SU-DHL-6 (cell line): ENCODE measurements at regions not wholly inside any gene's neighbourhood (a gene's known extent, or its start where the extent isn't known, plus 50 kb on each side); places are given as distances from the start of the nearest gene placed in this dataset.
"Not testable (repeated sequence)": the region's sequence is repeated elsewhere in the genome, so short reads cannot be mapped to it uniquely, and the experiment has no call there.

Source experiments
- H2AFZ ChIP-seq: fragments of 200-600 bp; sonication (generic); 2 replicates; pipeline ENCODE4 v1.6.1; 2014; ENCODE audit warnings: low read depth, mild to moderate bottlenecking, moderate library complexity, mixed read lengths, antibody characterized with exemption, low read length; ENCODE audit not compliant: severe bottlenecking
- H3F3A ChIP-seq: fragments of 200-600 bp; shearing (Covaris generic); 2 replicates; pipeline ENCODE4 v1.6.0; 2016; ENCODE audit warnings: antibody characterized with exemption, mild to moderate bottlenecking; ENCODE audit not compliant: insufficient read depth
- H3K27ac ChIP-seq: fragments of 200-600 bp; sonication (generic); 2 replicates; pipeline ENCODE4 v1.5.1; 2016; ENCODE audit warnings: low read depth, mild to moderate bottlenecking, low read length, moderate library complexity, mixed read lengths
- H3K27me3 ChIP-seq: fragments of 200-600 bp; sonication (generic), shearing (Covaris generic); 2 replicates; pipeline ENCODE4 v1.6.0; 2014; ENCODE audit warnings: mild to moderate bottlenecking, low read length
- H3K36me3 ChIP-seq: fragments of 200-600 bp; sonication (generic); 2 replicates; pipeline ENCODE4 v1.6.1; 2014; ENCODE audit warnings: mild to moderate bottlenecking, low read length, mixed read lengths
- H3K4me2 ChIP-seq: fragments of 300-600, 200-600 bp; shearing (Covaris generic), sonication (generic); 2 replicates; pipeline ENCODE4 v1.6.0; 2014; ENCODE audit warnings: low read length, low read depth, mild to moderate bottlenecking; ENCODE audit not compliant: poor library complexity, severe bottlenecking
- H3K4me3 ChIP-seq: fragments of 200-600 bp; sonication (generic); 2 replicates; pipeline ENCODE4 v1.5.1; 2014; ENCODE audit warnings: antibody characterized with exemption, low read length, mild to moderate bottlenecking, mixed read lengths; ENCODE audit not compliant: insufficient read depth, poor library complexity, severe bottlenecking
- H3K79me2 ChIP-seq: fragments of 200-600 bp; sonication (generic); 2 replicates; pipeline ENCODE4 v1.6.1; 2014; ENCODE audit warnings: mild to moderate bottlenecking, low read length, moderate library complexity; ENCODE audit not compliant: insufficient read depth
- H3K9ac ChIP-seq: fragments of 200-600 bp; sonication (generic); 2 replicates; pipeline ENCODE4 v1.7.0; 2014; ENCODE audit warnings: mild to moderate bottlenecking, low read length
- H3K9me2 ChIP-seq: fragments of 200-600 bp; sonication (generic); replicated peaks from 2 replicates; pipeline ENCODE4 v1.6.1; 2014; ENCODE audit warnings: low read length; ENCODE audit not compliant: insufficient read depth
- H3K9me3 ChIP-seq: fragments of 200-600 bp; sonication (generic); 2 replicates; pipeline ENCODE4 v1.6.1; 2014; ENCODE audit warnings: low read length, mixed read lengths; ENCODE audit not compliant: insufficient read depth
- H4K20me1 ChIP-seq: fragments of 200-600 bp; sonication (generic); 2 replicates; pipeline ENCODE4 v1.6.1; 2014; ENCODE audit warnings: low read depth, mild to moderate bottlenecking, antibody characterized with exemption, low read length, moderate library complexity, mixed read lengths
- EZH2phosphoT487 ChIP-seq: fragments of 200-600 bp; sonication (generic), shearing (Covaris generic); conservative IDR thresholded peaks from 2 replicates; pipeline ENCODE4 v1.6.1; 2018; ENCODE audit warnings: mild to moderate bottlenecking, antibody characterized with exemption, low read length, moderate library complexity, mixed read lengths
- TF ChIP-seq, protein P1 (sequence below): fragments of 200-600 bp; sonication (generic); IDR thresholded peaks from one replicate; pipeline ENCODE4 v1.5.1; 2017; ENCODE audit warnings: antibody characterized with exemption, mild to moderate bottlenecking, low read length, moderate library complexity; ENCODE audit not compliant: insufficient read depth, poor library complexity, severe bottlenecking

DNA sequence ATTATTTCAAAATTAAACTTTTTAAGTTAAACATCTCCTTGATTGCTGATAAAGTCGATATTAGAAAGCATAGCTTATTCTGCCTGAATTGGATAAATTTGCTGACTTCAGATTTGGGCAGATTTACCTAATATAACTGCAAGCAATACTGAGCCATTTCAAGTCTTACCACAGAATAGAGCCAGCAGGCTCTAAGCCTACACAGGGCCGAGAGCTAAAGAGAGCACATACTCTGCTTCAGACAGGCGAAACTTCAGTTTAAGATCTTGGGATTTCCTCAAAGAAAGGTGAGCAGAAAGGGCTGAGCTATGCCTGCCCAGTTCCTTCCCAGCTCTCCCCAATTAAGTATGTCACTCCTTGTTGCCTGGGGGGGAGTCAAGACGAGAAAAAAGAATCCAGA, 240.6 kb upstream of the NOCT start:
- H3K4me2 ChIP-seq: no peak overlapping the region
- no peaks in the 10 kb centered on the region for H3K27me3 ChIP-seq
- no peaks in the 10 kb centered on the region for H4K20me1 ChIP-seq
- H2AFZ ChIP-seq: no peak overlapping the region
- no peaks in the 10 kb centered on the region for H3K9me3 ChIP-seq
- no peaks in the 10 kb centered on the region for H3K9me2 ChIP-seq
- H3K27ac ChIP-seq: no peak overlapping the region
- TF ChIP-seq, protein P1, sequence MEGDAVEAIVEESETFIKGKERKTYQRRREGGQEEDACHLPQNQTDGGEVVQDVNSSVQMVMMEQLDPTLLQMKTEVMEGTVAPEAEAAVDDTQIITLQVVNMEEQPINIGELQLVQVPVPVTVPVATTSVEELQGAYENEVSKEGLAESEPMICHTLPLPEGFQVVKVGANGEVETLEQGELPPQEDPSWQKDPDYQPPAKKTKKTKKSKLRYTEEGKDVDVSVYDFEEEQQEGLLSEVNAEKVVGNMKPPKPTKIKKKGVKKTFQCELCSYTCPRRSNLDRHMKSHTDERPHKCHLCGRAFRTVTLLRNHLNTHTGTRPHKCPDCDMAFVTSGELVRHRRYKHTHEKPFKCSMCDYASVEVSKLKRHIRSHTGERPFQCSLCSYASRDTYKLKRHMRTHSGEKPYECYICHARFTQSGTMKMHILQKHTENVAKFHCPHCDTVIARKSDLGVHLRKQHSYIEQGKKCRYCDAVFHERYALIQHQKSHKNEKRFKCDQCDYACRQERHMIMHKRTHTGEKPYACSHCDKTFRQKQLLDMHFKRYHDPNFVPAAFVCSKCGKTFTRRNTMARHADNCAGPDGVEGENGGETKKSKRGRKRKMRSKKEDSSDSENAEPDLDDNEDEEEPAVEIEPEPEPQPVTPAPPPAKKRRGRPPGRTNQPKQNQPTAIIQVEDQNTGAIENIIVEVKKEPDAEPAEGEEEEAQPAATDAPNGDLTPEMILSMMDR: no peak
- no peak for TF ChIP-seq EZH2phosphoT487
- H3F3A ChIP-seq: no peaks in the 10 kb centered on the region
- no peaks in the 10 kb centered on the region for H3K36me3 ChIP-seq
- no peaks in the 10 kb centered on the region for H3K79me2 ChIP-seq
- no peak overlapping the region for H3K9ac ChIP-seq
- no peak overlapping the region for H3K4me3 ChIP-seq

DNA sequence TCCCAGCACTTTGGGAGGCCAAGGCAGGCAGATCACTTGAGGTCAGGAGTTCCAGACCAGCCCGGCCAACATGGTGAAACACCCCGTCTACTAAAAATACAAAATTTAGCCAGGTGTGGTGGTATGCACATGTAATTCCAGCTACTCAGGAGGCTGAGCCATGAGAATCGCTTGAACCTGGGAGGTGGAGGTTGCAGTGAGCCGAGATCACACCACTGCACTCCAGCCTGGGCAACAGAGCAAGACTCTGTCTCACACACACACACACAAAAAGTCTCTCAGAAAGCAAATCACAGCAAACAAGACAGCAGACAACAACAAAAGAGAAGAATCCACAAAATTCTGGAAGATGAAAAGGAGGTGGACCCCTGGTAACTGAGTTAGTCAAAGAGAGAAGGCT, 241.5 kb upstream of the NOCT start:
- H3K9ac ChIP-seq, H3F3A ChIP-seq, H3K79me2 ChIP-seq, H3K36me3 ChIP-seq, H3K27me3 ChIP-seq, H3K9me3 ChIP-seq, H3K4me3 ChIP-seq, H2AFZ ChIP-seq, H3K4me2 ChIP-seq, H4K20me1 ChIP-seq, H3K27ac ChIP-seq, H3K9me2 ChIP-seq: not testable (repeated sequence)

DNA sequence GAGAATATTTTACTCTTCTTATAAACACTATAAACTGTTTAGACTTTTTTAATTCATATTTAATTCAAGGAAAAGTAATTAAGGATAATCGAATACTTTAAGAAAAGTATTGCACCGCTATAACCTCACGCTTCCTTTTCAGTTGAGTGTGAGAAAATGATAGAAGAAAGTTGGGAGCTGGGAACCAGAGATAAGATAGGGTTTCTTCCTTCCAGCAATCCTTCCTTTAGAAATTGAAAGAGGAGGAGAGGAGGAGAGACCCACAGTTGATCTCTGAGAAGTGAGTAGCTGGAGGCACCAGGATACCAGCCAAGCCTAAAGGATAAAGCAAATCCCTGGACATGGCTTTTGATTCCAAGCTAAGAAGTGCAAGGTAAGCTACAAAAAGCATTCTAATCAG, 242.3 kb upstream of the NOCT start:
- Histone ChIP-seq H3K9me3 (no peaks in the 10 kb centered on the region), H3K36me3 (no peaks in the 10 kb centered on the region), H3K79me2 (no peaks in the 10 kb centered on the region), H3K27me3 (no peaks in the 10 kb centered on the region), H4K20me1 (no peaks in the 10 kb centered on the region), H3K9ac (no peak overlapping the region), H3K9me2 (no peaks in the 10 kb centered on the region), H3K4me2 (no peak overlapping the region), H3F3A (no peaks in the 10 kb centered on the region), H3K4me3 (no peak overlapping the region), H3K27ac (no peak overlapping the region), H2AFZ (no peak overlapping the region)
- TF ChIP-seq, protein P1: no peak
- TF ChIP-seq EZH2phosphoT487: no peak

DNA sequence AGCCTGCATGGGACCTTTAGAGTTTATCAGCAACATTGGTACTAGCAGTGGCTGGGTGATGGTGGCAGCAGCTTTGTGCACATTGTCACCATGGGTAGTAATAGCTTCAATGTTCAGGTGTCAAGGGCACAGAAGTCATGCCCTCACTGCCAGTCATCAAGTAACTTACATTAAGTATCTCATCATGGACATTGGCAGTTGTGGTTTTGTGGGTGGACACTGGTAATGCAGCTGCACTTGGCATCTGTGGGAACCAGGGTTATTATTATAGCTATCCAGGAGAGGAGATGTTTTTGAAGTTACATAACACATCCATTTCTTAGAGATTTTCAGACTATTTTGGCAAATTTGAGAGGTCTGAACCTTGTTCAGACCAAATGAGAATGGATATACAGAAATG, 243.2 kb upstream of the NOCT start:
- no peaks in the 10 kb centered on the region for H3K79me2 ChIP-seq

More for the DNA sequence above, 243.2 kb upstream of the NOCT start:
- H3K4me2 ChIP-seq: no peak overlapping the region
- no peak overlapping the region for H3K27ac ChIP-seq
- no peaks in the 10 kb centered on the region for H3K9me2 ChIP-seq
- H3K9ac ChIP-seq: no peak overlapping the region
- H3K36me3 ChIP-seq: no peaks in the 10 kb centered on the region
- H2AFZ ChIP-seq: no peak overlapping the region
- H3K4me3 ChIP-seq: no peak overlapping the region
- no peaks in the 10 kb centered on the region for H4K20me1 ChIP-seq
- TF ChIP-seq, protein P1: no peak
- TF ChIP-seq EZH2phosphoT487: no peak
- H3K9me3 ChIP-seq: no peaks in the 10 kb centered on the region
- H3F3A ChIP-seq: no peaks in the 10 kb centered on the region
- no peaks in the 10 kb centered on the region for H3K27me3 ChIP-seq
